GM19372 (cell line): ENCODE measurements at regions not wholly inside any gene's neighbourhood (a gene's known extent, or its start where the extent isn't known, plus 50 kb on each side); places are given as distances from the start of the nearest gene placed in this dataset.
"Not testable (repeated sequence)": the region's sequence is repeated elsewhere in the genome, so short reads cannot be mapped to it uniquely, and the experiment has no call there.

Source experiments
- ATAC-seq: cut with Tn5 transposase; IDR thresholded peaks from one replicate; pipeline ENCODE4 v1.9.1; 2021; ENCODE audit warnings: mild to moderate bottlenecking, low read depth, moderate library complexity; ENCODE audit not compliant: unreplicated experiment

DNA sequence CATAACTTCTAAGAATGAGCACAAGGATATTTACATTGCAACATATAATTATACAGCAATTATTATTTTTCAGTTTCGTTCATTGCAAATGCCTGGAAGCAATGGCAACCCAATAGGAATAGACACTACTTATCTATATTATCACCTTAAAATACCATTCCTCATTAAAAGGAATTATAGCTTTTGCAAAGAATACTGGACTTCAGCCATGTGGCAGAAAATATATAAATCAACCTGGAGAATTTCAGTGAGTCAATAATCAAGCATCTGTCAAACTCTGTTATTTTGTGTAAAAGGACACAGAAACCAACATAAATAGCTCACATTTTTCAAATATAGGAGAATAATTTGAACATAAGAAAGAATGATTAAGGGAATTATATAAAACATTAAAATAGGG is 96.1 kb upstream of the SEMA3C start:
- ATAC-seq = no peak

DNA sequence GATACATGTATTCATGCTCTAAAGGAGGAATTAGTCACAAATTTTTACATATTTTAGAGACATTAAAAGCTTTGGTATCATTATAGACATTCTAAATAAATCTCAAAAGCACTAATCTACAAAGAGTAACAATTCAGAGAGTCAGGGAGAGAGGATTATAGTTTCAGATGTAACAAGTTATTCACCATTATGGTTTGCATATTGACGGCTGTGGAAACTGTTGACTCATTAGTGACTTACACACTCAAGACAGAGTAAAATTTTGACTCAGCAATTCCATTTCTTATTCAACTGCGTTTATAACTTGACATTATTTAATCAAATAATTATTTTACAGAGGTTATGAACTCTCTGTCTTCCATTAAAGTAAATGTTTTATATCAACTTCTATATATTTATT is 95.4 kb upstream of the SEMA3C start:
- no peak for ATAC-seq

- no peak for ATAC-seq
Observed at GRCh38 chr7:81013083-81013817, 94.4 kb upstream of the SEMA3C start.

DNA sequence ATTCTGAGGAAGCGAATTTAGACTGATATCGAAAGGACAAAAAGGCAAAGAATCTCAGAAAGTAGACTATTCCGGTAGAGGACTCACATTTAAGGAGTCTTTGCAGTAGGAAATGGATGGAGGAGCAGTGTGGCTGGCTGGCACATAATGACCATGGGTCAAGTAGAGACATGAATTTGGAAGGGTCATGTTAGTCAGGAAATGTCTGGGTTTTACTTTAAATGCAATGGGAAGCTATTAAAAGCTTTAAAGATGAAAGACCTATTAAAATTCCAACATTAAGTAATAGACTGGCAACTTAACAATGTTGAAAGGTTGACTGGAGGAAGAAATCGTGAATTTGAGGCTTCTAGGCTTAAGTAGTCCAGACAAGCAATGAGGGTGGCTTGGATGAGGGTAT is 90.0 kb upstream of the SEMA3C start:
- no peak for ATAC-seq

DNA sequence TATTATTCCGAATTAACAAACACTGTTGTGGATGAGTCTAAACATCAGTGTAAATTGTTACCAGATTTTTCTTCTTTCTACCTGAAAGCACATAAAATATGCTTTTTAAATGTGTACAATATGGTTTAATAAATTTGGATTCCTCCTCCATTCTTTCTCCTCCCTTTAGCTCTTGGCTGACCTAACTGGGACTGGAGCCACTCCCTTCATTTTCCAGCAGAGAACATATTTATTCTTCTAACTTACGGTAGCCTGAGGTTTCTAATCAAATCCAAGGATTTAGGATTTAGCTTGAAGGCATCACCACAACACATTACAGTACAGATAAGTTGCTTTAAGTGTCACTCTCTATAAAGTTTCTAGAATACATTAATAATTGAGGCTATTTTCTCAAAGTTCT is 88.2 kb upstream of the SEMA3C start:
- no peak for ATAC-seq

DNA sequence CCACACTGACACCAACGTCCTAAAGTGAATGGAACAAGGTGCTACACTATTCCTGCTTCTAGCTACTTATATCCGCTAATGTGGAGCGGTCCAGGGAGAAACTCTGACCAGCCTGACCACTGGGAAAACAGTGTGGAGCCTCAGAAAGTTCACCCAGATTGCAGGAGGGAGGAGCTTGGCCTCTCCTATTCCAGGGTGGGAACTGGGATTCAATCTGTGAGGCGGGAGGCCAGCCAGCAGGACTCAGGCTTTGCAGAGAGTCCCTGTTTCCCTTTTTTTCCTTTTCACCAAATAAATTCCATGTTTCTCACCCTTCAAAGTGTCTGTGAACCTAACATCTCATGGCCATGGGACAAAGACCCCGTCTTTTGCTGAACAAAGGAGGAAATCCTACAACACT is 86.4 kb upstream of the SEMA3C start:
- ATAC-seq = no peak

DNA sequence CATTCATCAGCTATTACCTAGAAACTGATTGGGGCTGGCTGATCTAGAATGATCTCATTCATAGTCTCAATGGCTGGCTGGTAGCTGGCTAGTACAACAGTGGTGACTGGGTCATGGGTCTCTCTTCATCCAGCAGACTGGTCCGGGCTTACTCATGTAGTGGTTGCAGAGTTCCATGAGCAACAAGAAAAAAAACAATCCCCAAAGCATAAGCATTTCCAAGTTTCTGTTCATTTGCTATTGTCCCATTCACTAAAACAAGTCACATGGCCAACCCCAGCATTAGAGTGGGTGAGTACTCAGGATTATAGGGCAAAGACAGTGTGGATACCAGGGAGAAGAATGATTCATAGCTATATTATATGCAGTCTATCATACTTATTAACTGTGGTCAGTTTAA is 85.2 kb upstream of the SEMA3C start:
- no peak for ATAC-seq

DNA sequence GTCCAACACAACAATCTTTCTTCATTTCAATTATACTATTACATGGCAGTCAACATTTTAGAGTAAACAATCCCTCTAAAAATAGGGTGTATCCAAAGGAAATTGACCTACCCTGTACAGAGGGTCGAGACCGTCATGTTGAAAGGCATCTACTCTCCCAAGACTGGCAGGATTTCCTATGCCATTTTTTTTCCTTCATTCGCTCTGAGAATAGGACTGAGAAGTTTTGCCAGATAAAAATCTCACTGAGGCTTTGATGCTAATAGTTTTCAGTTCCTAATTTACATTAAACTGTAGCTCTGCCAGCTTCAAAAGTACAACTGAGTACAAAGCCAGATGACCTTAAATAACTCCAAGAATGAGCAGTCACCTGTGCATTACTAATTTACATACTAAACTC is 84.5 kb upstream of the SEMA3C start:
- ATAC-seq = no peak

DNA sequence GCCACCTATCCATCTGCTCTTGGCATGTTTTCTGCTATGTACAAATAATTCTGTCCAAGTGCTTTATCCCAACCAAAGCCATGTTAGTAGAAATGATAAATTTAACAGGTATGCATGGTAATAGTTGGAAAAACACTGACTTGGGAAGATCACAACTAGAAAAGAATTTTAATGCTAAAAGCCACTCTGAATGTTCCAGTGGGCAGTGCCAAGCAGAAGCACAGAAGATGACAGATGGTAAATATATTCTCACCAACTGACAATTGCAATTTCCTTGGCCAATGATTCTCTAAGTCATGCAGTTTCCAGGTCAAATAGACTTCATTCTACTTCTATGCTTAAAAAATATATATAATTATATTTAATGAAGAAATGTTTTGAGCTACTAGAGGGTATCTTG is 83.6 kb upstream of the SEMA3C start:
- no peak for ATAC-seq

DNA sequence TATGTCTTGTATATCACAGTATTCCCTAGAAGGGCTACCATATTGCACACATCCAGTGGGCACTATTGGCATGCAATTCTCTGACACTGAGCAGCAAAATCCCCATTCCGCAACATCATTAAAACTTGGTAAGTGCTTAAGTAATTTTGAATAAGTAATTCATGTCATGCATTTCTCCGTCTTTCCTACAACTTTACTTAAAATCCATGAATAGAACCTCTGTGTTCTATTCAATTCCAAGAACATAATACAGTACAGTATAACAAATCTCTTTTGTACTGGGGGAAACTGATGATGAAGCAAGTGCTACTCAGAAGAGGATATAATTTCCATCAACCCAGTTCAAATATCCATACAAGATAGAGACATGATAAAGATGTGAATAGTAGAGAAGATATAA is 80.9 kb upstream of the SEMA3C start:
- ATAC-seq = no peak

GRCh38 chr7:80999100-80999499 is 80.2 kb upstream of the SEMA3C start:
- no peak for ATAC-seq

GRCh38 chr7:80997841-80998240 is 79.0 kb upstream of the SEMA3C start:
- no peak for ATAC-seq

DNA sequence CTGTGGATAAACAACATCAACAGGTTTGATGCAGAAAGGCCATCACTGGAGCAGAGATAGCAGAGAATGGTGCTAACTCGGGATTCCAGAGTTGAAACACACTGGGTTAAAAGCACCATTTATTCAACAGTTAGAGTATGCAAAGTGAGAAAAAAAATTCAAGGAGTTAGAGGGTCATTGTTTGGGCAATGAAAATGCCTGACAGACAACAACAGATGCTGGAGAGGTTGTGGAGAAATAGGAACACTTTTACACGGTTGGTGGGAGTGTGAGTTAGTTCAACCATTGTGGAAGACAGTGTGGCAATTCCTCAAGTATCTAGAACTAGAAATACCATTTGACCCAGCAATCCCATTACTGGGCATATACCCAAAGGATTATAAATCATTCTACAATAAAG is 77.4 kb upstream of the SEMA3C start:
- not testable (repeated sequence) for ATAC-seq

DNA sequence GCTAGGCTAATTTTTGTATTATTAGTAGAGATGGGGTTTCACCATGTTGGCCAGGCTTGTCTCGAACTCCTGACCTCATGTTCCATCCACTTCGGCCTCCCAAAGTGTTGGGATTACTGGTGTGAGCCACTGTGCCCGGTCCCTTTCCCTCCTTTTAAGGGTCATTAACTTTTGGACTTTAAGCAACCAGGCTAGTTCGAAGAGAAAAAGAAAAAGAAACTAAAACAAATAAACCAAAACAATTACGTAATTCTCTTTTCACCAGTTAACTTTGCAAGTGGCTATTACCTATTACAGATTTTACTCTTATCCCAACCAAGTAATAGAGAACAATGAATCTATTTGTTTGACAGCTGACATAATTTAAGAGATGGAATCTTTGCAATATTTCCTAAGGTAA is 72.8 kb upstream of the SEMA3C start:
- no peak for ATAC-seq

- no peak for ATAC-seq
Observed at GRCh38 chr7:80984619-80985018, 65.8 kb upstream of the SEMA3C start.

- no peak for ATAC-seq
Observed at GRCh38 chr7:80981405-80981804, 62.6 kb upstream of the SEMA3C start.

DNA sequence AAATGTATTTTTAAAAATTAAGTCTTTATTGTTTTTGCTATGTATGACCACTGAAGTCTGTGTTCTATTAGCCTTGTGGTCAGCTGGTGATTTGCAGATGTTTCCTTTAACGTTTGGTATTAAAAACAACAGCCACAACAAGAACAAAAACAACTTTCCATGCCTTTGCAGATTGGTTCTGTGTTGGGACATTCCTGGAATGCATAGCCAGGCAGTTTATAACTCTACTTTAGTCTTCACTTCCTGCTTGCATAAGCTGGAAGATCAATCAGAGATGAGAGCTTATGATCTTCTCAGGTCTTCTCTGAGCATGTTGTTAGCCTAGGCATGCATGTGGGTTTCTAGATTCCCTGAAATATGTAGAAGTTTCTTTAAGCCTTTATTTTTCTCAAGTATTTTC is 58.9 kb upstream of the SEMA3C start:
- no peak for ATAC-seq

DNA sequence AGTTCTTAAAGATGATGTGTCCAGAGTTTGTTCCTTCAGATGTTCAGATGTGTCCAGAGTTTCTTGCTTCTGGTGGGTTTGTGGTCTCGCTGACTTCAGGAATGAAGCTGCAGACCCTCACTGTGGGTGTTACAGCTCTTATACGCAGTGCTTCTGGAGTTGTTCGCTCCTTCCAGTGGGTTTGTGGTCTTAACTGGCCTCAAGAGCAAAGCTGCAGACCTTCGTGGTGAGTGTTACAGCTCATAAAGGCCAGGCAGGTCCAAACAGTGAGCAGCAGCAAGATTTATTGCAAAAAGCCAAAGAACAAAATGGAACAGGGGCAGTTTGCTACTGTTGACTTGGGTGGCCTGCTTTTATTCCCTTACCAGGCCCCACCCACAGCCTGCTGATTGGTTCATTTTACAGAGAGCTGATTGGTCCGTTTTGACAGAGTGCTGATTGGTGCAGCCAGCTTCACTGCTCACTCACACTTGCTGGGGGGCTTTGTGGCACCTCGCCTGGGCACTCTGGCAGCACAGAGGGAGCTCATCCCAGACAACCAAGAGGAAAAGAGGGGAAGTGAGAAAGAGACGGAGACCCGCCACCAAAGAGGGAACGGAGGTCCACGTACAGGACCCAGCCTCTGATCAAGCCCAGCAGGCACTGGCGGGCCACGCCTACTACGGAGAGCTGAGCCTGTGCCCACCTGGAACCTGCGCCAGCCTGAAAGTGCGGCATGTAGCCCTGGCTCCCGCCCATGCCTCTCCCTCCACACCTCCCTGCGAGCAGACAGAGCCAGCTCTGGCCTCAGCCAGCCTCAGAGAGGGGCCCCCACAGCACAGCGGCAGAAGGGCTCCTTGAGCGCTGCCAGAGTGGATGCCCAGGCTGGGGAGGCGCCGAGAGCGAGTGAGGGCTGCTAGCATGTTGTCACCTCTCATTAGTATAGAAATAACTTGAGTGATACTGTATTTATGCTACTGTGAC is 55.8 kb upstream of the SEMA3C start:
- no peak for ATAC-seq

GRCh38 chr7:80971225-80971624 is 52.4 kb upstream of the SEMA3C start:
- ATAC-seq = no peak
